ENCODE measurements at regions not wholly inside any gene's neighbourhood (a gene's known extent, or its start where the extent isn't known, plus 50 kb on each side); places are given as distances from the start of the nearest gene placed in this dataset.
"Not testable (repeated sequence)": the region's sequence is repeated elsewhere in the genome, so short reads cannot be mapped to it uniquely, and the experiment has no call there.

- H3K4me3 Mint-ChIP-seq; H3K27me3 Mint-ChIP-seq (ENCODE audit: low read depth in 3 of 3); DNase-seq; H3K36me3 Mint-ChIP-seq; H3K27ac Mint-ChIP-seq; H3K4me1 Mint-ChIP-seq; H3K9me3 Mint-ChIP-seq: not testable (repeated sequence)
Observed at GRCh38 chr17:20633268-20634059, 53.9 kb downstream of the CDRT15L2 start.

DNA sequence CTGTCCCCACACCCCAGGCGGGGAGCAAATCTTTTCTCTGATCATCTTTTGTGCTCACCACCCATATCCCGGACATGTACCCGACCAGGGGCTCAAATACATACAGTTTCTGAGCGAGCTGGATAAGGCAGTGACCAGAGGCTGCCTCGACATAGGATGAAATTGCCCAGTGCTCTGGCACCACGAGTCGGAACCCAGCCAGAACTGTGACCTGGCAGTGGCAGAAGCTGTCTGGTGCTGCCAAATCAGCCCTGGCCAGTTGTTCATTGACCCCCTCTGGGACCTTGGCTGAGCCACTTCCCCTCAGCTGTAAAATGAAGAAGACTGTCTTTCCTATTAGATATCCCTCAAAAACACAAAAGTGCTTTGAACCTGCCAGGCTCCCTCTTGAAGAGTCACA, 60.6 kb downstream of the CDRT15L2 start:
- not testable (repeated sequence) for H3K4me3 Mint-ChIP-seq; H3K27me3 Mint-ChIP-seq (ENCODE audit: low read depth in 3 of 3); H3K36me3 Mint-ChIP-seq; H3K27ac Mint-ChIP-seq; H3K4me1 Mint-ChIP-seq; H3K9me3 Mint-ChIP-seq; DNase-seq

GRCh38 chr17:20646661-20647272, 67.2 kb downstream of the CDRT15L2 start:
- H3K36me3 Mint-ChIP-seq; H3K27me3 Mint-ChIP-seq (ENCODE audit: low read depth in 3 of 3); H3K9me3 Mint-ChIP-seq: not testable (repeated sequence)
- Mint-ChIP-seq H3K4me1 (peaks cover 31 to 39% of the 10 kb centered on the region in 2 donors), H3K4me3 (peak overlapping the region in 2 of 5 donors; percentile 15 to 41), H3K27ac (peak overlapping the region in 3 of 6 donors; percentile 21 to 68 (median 54))
- peak; percentile 51 to 65 (median 53) for DNase-seq

- not testable (repeated sequence) for H3K9me3 Mint-ChIP-seq; H3K27me3 Mint-ChIP-seq (ENCODE audit: low read depth in 3 of 3); H3K36me3 Mint-ChIP-seq; H3K4me3 Mint-ChIP-seq; DNase-seq
- peaks cover 47 to 51% of the 10 kb centered on the region in 2 donors for H3K4me1 Mint-ChIP-seq
- peak overlapping the region in 2 of 6 donors; percentile 35 to 53 for H3K27ac Mint-ChIP-seq
Observed at GRCh38 chr17:20649097-20649767, 69.7 kb downstream of the CDRT15L2 start.

GRCh38 chr17:20651022-20651421, 71.5 kb downstream of the CDRT15L2 start:
- DNase-seq, result peak; percentile 7 to 19 (median 14)
- H3K27me3 Mint-ChIP-seq (ENCODE audit: low read depth in 3 of 3); H3K9me3 Mint-ChIP-seq; H3K36me3 Mint-ChIP-seq: not testable (repeated sequence)
- Mint-ChIP-seq H3K27ac (peak overlapping the region; percentile 5 to 68 (median 44)), H3K4me1 (peaks cover 46 to 50% of the 10 kb centered on the region in 2 donors), H3K4me3 (peak overlapping the region in 2 of 5 donors; percentile 36 to 38)

DNA sequence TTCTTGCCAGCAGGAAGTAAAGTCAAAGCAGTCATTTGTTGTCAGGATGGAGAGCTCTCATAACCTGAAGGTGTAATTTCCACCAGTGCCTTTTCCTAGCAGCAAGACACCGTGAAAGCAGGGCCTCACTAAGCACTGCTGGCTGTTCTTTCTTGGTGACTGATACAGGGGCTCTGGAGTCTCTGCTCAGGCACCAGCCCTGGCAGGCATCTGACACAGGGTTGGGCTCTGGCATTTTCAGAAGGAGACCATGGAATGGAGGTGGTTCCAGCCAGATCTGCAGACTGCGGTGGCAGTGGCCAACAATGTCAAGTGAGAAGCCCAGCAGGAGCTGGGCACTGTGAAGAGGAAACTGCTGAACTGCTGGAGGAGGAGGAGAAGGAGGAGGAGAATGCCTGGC, 72.2 kb downstream of the CDRT15L2 start:
- Mint-ChIP-seq H3K4me1 (peaks cover 41 to 43% of the 10 kb centered on the region in 2 donors), H3K4me3 (peak overlapping the region in 2 of 5 donors; percentile 0 to 17), H3K27ac (peak overlapping the region in 5 of 6 donors; percentile 24 to 50 (median 43))
- not testable (repeated sequence) for H3K27me3 Mint-ChIP-seq (ENCODE audit: low read depth in 3 of 3); DNase-seq; H3K9me3 Mint-ChIP-seq; H3K36me3 Mint-ChIP-seq

DNA sequence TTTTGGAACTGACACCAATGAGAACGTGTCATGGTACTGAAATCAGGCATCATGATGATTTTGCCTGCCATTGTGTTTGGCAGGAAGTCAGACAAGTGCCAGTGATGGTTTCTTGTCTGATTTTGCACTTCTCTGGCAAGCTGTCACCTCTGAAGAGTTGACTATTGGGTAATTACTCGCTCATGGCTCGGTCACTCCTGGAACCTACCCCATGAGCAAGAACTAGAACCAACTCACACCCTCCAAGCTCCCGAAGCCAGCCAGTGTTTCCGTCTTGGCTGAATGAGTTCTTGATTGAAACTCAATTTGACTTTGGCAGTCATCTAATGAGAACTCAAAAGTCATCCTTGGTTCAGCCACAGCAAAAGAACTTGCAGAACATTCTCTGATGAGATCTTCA, 73.9 kb downstream of the CDRT15L2 start:
- peaks cover 32 to 35% of the 10 kb centered on the region in 2 donors for H3K4me1 Mint-ChIP-seq

GRCh38 chr17:20654114-20654513, 74.6 kb downstream of the CDRT15L2 start:
- H3K27ac Mint-ChIP-seq, result not testable (repeated sequence)

More for the DNA sequence above, 73.9 kb downstream of the CDRT15L2 start:
- H3K27ac Mint-ChIP-seq; H3K4me3 Mint-ChIP-seq; H3K9me3 Mint-ChIP-seq; H3K27me3 Mint-ChIP-seq (ENCODE audit: low read depth in 3 of 3); H3K36me3 Mint-ChIP-seq; DNase-seq: not testable (repeated sequence)

GRCh38 chr17:20654575-20654974, 75.1 kb downstream of the CDRT15L2 start:
- not testable (repeated sequence) for H3K9me3 Mint-ChIP-seq; DNase-seq; H3K36me3 Mint-ChIP-seq; H3K4me3 Mint-ChIP-seq; H3K27me3 Mint-ChIP-seq (ENCODE audit: low read depth in 3 of 3); H3K27ac Mint-ChIP-seq
- H3K4me1 Mint-ChIP-seq, result peaks cover 28 to 29% of the 10 kb centered on the region in 2 donors

More at GRCh38 chr17:20654114-20654513, 74.6 kb downstream of the CDRT15L2 start:
- not testable (repeated sequence) for DNase-seq; H3K9me3 Mint-ChIP-seq; H3K36me3 Mint-ChIP-seq; H3K27me3 Mint-ChIP-seq (ENCODE audit: low read depth in 3 of 3); H3K4me3 Mint-ChIP-seq
- H3K4me1 Mint-ChIP-seq, result peaks cover 32 to 34% of the 10 kb centered on the region in 2 donors

DNA sequence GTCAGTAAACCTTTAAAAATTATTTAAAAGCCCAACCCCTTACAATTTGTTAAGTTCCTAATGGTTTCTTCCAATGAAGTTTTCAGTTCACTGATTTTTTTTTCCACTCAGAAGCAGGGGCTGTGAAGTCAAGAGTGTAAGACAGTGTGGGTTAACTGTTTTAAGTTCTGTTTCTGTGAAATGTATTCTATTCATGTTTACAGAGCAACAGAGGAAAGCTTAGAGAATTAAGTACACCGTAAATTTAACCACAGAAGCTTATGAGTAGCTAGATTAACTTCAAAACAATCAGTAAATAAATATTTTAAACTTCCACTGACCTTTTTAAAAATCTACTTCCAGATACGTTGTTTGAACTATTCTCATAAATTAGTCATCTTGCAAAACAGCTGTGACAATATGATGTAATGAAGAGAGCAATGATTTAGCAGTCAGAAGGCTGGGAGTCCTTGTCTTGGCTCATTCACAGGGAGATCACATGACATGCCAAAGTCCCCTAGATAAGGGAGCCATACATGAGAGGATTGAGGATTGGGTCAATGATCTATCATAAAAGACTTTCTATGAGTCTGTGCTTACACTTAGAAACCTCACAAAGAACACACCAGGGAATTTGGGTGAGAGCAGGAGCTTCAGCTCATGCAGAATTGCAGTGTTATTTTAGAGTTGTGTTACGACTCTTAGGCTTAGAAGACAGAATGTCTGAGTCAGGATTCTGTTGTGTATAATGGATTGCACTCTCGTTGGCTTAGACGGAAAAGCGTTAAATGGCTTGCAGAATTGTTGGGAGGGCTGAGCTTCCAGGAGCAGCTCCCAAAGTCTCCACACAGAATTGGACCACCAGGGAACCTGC, 85.8 kb downstream of the CDRT15L2 start:
- not testable (repeated sequence) for H3K4me1 Mint-ChIP-seq; H3K9me3 Mint-ChIP-seq; H3K27me3 Mint-ChIP-seq (ENCODE audit: low read depth in 3 of 3); H3K4me3 Mint-ChIP-seq; H3K36me3 Mint-ChIP-seq; DNase-seq; H3K27ac Mint-ChIP-seq

GRCh38 chr17:20666689-20667088, 87.2 kb downstream of the CDRT15L2 start:
- H3K4me3 Mint-ChIP-seq; H3K4me1 Mint-ChIP-seq; H3K27ac Mint-ChIP-seq; H3K9me3 Mint-ChIP-seq; H3K27me3 Mint-ChIP-seq (ENCODE audit: low read depth in 3 of 3); H3K36me3 Mint-ChIP-seq; DNase-seq: not testable (repeated sequence)

GRCh38 chr17:20667712-20668111, 88.2 kb downstream of the CDRT15L2 start:
- not testable (repeated sequence) for H3K27me3 Mint-ChIP-seq (ENCODE audit: low read depth in 3 of 3); H3K4me3 Mint-ChIP-seq; H3K4me1 Mint-ChIP-seq; DNase-seq; H3K27ac Mint-ChIP-seq; H3K9me3 Mint-ChIP-seq; H3K36me3 Mint-ChIP-seq

GRCh38 chr17:20668316-20668715, 88.8 kb downstream of the CDRT15L2 start:
- H3K27ac Mint-ChIP-seq, result not testable (repeated sequence)

DNA sequence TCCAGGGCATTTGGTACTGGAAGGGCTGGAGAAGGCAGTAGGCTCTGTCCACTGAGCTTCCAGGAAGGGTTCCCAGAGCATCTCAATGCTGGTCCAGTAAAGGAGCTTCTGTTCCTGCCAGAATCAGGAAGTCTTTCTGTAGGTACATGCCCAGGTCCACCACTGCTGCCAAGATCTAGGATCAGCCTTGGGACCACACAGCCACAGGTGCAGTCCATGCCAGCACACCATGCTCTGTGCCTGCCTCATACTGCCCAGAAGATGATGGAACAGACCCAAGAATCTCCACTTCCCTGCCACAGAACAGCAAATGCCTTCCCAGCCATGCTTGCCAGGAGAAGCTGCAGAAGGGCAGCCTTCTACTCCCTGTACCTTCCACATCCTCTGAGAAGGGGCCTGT, 89.3 kb downstream of the CDRT15L2 start:
- H3K27me3 Mint-ChIP-seq (ENCODE audit: low read depth in 3 of 3); DNase-seq; H3K4me1 Mint-ChIP-seq; H3K4me3 Mint-ChIP-seq; H3K36me3 Mint-ChIP-seq; H3K27ac Mint-ChIP-seq; H3K9me3 Mint-ChIP-seq: not testable (repeated sequence)

More at GRCh38 chr17:20668316-20668715, 88.8 kb downstream of the CDRT15L2 start:
- not testable (repeated sequence) for H3K27me3 Mint-ChIP-seq (ENCODE audit: low read depth in 3 of 3); H3K4me1 Mint-ChIP-seq; H3K9me3 Mint-ChIP-seq; H3K36me3 Mint-ChIP-seq; DNase-seq; H3K4me3 Mint-ChIP-seq
